Dendritic cell treated with granulocyte-macrophage colony-stimulating factor and Interleukin-4, amounts not matched to agents 40 ng/mL and 50 ng/mL, for 4 days (primary cell): ENCODE measurements at regions not wholly inside any gene's neighbourhood (a gene's known extent, or its start where the extent isn't known, plus 50 kb on each side); places are given as distances from the start of the nearest gene placed in this dataset.

Experiments
- H3K27ac Mint-ChIP-seq: one replicate; pipeline ENCODE4 v1.8.0; 2022; ENCODE audit warnings: mild to moderate bottlenecking, mixed read lengths
- H3K27me3 Mint-ChIP-seq: one replicate; pipeline ENCODE4 v1.8.0; 2022; ENCODE audit warnings: mild to moderate bottlenecking, mixed read lengths
- H3K36me3 Mint-ChIP-seq: one replicate; pipeline ENCODE4 v1.8.0; 2022; ENCODE audit warnings: low read depth, mixed read lengths
- H3K4me1 Mint-ChIP-seq: one replicate; pipeline ENCODE4 v1.8.0; 2022; ENCODE audit warnings: low read depth, mixed read lengths
- H3K4me3 Mint-ChIP-seq: one replicate; pipeline ENCODE4 v1.8.0; 2022; ENCODE audit warnings: mild to moderate bottlenecking, moderate library complexity, mixed read lengths
- H3K9me3 Mint-ChIP-seq: one replicate; pipeline ENCODE4 v1.8.0; 2022; ENCODE audit warnings: mixed read lengths
- intact Hi-C: fragments of 100-400 bp; cut with micrococcal nuclease; formaldehyde crosslinking; loops from one replicate; pipeline ENCODE4 v1.15.0; 2022

- Mint-ChIP-seq H3K4me1 (peaks cover 60% of the 10 kb centered on the region), H3K27ac (peak overlapping the region; percentile 31), H3K4me3 (no peak overlapping the region), H3K9me3 (no peaks in the 10 kb centered on the region), H3K36me3 (no peaks in the 10 kb centered on the region), H3K27me3 (peaks cover 21% of the 10 kb centered on the region)
- intact Hi-C loops, result loop anchor here (10.0 kb wide), 1 partner anchor 315 kb away; no protein-coding TSS in a partner anchor
Observed at GRCh38 chr6:157769776-157770426, 53.1 kb upstream of the SNX9 start.

- H3K27me3 Mint-ChIP-seq, result peaks cover 24% of the 10 kb centered on the region
- no peak overlapping the region for H3K27ac Mint-ChIP-seq
- peaks cover 50% of the 10 kb centered on the region for H3K4me1 Mint-ChIP-seq
- intact Hi-C loops, result no loop called here
- H3K4me3 Mint-ChIP-seq, result no peak overlapping the region
- no peaks in the 10 kb centered on the region for H3K9me3 Mint-ChIP-seq
- H3K36me3 Mint-ChIP-seq, result no peaks in the 10 kb centered on the region
Observed at GRCh38 chr6:157770946-157771345, 52.1 kb upstream of the SNX9 start.

GRCh38 chr6:157772820-157773219 is 50.2 kb upstream of the SNX9 start:
- Mint-ChIP-seq H3K4me3 (no peak overlapping the region), H3K27ac (no peak overlapping the region), H3K27me3 (peaks cover 26% of the 10 kb centered on the region), H3K36me3 (no peaks in the 10 kb centered on the region), H3K4me1 (peaks cover 31% of the 10 kb centered on the region), H3K9me3 (no peaks in the 10 kb centered on the region)
- intact Hi-C loops, result no loop called here
